T-helper 2 cell treated with Interferon-gamma antibody and Interleukin-4, amounts not matched to agents 100 ng/mL and 5 ng/mL, for 36 hours (primary cell): ENCODE measurements at regions not wholly inside any gene's neighbourhood (a gene's known extent, or its start where the extent isn't known, plus 50 kb on each side); places are given as distances from the start of the nearest gene placed in this dataset.

Source experiments
- intact Hi-C: fragments of 100-400 bp; cut with micrococcal nuclease; formaldehyde crosslinking; loops from one replicate; pipeline ENCODE4 v1.15.1; 2023

DNA sequence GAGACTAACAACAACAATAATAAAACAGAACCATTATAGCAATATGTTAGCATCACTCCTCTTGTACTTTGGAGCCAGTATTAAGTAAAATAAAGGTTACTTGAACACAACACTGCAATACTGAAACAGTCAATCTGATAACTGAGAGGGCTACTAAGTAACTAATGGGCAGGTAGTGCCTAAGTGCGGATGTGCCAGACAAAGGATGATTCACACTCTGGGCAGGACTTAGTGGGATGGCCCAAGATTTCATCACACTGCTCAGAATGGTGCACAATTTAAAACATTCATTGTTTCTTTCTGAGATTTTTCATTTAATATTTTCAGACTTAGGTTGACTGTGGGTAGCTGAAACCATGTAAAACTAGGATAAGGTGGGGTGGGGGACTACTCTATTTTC is 131.9 kb upstream of the CAND1 start:
- intact Hi-C loops, result no loop called here

GRCh38 chr12:67141296-67142018 is 127.7 kb upstream of the CAND1 start:
- intact Hi-C loops, result no loop called here

DNA sequence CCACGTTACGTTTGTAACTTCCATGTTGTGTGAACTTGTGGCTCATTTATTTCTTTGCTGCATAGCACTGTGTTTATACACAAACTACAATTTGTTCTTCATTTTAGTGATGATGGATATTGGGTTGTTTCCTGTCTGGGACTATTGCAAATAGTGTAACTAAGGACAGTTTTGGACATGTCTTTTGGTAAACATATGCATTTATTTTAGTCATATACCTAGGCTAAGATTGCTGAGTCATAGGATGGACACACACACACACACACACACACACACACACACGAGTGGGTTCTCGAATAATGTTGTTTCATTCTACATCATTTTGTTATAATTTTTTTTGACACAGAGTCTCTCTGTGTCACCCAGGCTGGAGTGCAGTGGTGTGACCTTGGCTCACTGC is 123.5 kb upstream of the CAND1 start:
- intact Hi-C loops, result no loop called here

DNA sequence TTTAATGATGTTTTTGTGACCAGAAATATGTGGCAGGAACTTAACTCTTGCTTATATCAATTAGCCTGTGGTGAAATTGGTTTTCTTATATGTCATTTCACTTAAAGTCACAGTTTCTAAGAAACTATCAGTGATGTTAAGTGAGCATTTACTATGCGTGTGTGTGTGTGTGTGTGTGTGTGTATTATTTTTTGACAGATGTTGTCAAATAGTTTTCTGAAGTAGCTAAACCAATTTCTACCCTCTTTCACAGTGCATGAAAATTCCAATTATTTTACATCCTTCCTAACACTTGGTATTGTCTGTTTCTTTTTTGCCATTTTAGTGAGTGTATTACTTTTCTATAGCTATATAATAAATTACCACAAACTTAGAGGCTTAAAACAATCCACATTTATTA is 122.1 kb upstream of the CAND1 start:
- intact Hi-C loops, result no loop called here

DNA sequence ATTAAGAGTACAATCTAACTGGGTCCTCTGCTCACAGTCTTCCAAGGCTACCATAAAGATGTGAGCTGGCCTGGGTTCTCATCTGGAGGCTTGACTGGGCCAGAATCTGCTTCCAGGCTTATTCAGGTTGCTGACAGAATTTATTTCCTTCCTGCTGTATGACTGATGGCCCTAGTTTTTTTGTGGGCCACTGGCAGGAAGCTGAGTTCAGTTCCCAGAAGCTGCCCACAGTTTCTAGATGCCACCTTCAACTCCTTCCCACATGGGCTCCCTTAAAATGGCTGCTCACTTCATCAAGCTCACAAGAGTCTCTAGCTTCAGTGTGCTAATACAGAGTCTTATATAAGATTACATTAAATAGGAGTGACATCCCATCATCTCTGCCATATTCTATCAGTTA is 121.7 kb upstream of the CAND1 start:
- intact Hi-C loops, result no loop called here

GRCh38 chr12:67148265-67148664 is 120.9 kb upstream of the CAND1 start:
- intact Hi-C loops, result no loop called here

- intact Hi-C loops, result no loop called here
Observed at GRCh38 chr12:67151886-67152285, 117.3 kb upstream of the CAND1 start.

GRCh38 chr12:67152451-67152850 is 116.7 kb upstream of the CAND1 start:
- intact Hi-C loops, result no loop called here

DNA sequence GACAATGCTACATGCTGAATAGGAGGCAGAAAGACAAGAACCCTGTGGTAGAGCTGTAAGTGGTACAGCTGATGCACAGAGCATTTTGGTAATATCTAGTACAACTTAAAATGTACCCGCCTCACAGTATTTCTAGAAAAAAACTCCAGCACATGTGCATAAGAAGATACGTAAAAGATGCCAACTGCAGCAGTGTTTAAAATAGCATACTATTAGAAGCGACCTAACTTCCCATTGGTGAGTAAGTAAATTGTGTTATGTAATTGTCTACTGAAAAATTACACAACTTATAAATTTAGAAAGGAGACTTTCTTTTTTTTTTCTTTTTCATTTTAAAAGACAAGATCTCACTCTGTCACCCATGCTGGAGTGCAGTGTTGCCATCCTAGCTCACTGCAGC is 114.3 kb upstream of the CAND1 start:
- intact Hi-C loops, result no loop called here

DNA sequence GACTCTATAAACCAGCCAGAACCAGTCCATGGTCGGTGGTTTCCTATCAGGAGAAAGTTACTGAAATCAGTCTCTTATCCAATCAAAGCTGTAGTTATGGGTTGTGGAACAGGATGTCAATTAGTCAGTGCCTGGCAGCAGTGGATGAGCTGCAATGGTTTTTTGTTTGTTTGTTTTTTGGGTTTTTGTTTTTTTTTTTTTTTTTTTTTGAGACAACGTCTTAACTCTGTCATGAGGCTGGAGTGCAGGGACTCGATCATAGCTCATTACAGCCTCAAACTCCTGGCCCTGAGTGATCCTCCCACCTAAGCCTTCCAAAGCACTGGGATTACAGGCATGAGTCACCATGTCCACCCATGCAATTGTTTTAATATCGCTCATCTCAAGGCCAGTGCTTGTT is 113.3 kb upstream of the CAND1 start:
- intact Hi-C loops, result no loop called here

GRCh38 chr12:67161322-67161918 is 107.7 kb upstream of the CAND1 start:
- intact Hi-C loops, result no loop called here

GRCh38 chr12:67173258-67173657 is 95.9 kb upstream of the CAND1 start:
- intact Hi-C loops, result no loop called here

DNA sequence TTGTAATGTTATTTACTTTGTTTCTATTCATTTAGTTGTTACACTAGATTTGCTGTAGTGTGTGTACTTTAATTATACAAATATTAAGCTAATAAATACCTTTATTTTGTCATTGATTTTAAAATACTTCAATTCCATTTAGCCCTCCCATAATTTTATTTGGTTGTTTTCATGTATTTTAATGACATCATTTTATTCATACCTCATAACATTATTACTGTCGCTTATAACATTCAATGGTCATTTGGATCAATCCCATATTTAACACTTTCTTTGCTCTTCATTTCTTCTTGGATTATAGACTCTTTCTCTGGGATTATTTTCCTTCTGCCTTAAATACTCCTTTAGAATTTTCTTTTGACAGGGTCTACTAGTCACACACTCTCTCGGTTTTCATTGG is 86.6 kb upstream of the CAND1 start:
- intact Hi-C loops, result no loop called here

DNA sequence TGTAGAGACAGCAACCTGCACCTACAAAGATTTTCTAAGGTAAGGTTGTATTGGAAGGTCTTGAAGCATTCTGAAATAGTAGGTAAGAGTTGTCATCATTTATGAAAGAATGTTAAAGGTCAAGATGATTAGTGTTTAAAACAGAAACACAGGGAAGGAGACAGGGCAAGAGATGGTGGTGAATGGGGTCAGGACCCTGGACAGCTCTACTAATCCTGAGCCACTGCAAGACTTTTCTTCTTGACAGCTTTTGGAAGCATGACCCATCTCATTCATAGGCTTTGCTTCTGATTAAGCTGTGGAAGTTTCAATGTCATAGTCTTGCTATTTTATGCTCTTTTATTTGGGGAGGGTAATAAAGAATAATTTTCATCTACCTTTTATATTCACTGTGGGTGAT is 75.5 kb upstream of the CAND1 start:
- intact Hi-C loops, result no loop called here

GRCh38 chr12:67200386-67200785 is 68.8 kb upstream of the CAND1 start:
- intact Hi-C loops, result no loop called here

- intact Hi-C loops, result no loop called here
Observed at GRCh38 chr12:67202011-67202677, 67.0 kb upstream of the CAND1 start.

DNA sequence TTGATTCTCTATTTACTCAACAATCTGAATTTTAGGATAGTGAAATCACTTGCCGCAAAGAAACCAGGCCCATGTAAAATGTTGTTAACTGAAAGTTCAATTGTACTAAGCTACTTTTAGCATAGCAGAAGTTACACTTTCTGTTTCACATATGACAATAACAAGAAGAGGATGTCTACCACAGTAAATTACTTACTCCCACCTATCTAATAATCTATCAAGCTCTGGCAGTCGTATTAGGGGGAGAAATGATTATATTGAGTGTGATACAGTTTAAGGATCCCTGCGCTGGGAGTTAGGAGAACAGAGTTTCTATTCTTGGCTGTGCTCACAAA is 66.5 kb upstream of the CAND1 start:
- intact Hi-C loops, result no loop called here

- intact Hi-C loops, result no loop called here
Observed at GRCh38 chr12:67208281-67209067, 60.7 kb upstream of the CAND1 start.

GRCh38 chr12:67211029-67211428 is 58.1 kb upstream of the CAND1 start:
- intact Hi-C loops, result no loop called here

DNA sequence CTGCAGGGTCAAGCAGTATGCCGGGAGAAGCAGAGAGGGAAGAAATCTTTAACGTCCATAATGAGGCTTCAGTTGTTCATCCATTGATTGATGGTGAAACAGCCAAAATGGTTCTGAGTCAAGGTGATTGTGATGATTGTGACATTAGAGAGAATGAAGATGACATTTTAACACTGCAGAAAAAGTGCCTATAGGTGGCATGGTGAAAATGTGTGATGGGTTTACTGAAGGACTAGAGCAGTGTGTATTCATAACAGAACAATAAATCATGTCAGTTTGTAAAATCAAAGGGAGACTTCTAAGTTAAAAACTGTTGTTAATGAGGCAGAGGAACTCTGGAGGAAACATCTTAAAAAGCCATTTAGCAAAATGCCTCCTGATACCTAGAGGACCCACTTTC is 57.7 kb upstream of the CAND1 start:
- intact Hi-C loops, result no loop called here

GRCh38 chr12:67217647-67218046 is 51.5 kb upstream of the CAND1 start:
- intact Hi-C loops, result no loop called here
